ENCODE measurements at regions not wholly inside any gene's neighbourhood (a gene's known extent, or its start where the extent isn't known, plus 50 kb on each side); places are given as distances from the start of the nearest gene placed in this dataset.

- TF ChIP-seq POLR2A (IDR thresholded peaks at IDR 0.05) (no peak), CTCF (IDR thresholded peaks at IDR 0.05) (no peak)
Measured at GRCh38 chr4:11019451-11020240, 335.1 kb upstream of the CLNK start.

All from adrenal gland (tissue), 5 donors.